Activated T-helper 1 cell treated with anti-CD3 and anti-CD28 coated beads, Interleukin-2, amount 50 U/mL, for 16 hours (primary cell): ENCODE measurements at regions not wholly inside any gene's neighbourhood (a gene's known extent, or its start where the extent isn't known, plus 50 kb on each side); places are given as distances from the start of the nearest gene placed in this dataset.

Experiments
- DNase-seq, 2 donors: peaks; one replicate each; pipeline ENCODE4 v3.0.0-alpha.2; 2020; ENCODE audit warnings: low read depth in 1 of 2, low spot score in 1 of 2

DNA sequence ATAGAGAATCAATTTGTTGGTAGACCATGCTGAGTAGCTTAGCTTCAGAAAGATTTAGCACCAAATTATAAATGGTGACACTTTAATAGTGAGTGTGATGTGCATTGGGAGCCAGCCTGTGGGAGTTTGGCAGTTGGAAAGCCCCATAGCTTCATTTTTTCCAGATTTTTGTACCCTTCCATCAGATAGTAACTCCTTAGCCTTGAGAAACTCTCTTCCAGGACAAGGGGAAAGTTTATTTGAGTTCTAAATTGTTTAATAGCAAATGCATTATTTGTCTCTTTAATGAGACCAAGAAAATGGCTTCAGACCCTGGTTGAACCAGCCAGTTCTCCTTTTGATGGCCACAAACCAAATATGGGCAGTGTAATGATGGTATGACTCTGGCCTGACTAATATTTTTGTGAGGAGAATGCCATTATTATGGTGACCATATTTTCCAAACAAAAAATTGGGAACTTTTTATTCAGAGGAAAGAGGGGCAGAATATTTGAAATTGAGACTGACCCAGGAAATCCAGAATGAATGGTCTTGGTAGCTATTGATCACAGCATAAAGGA, 49.8 kb downstream of the PLCE1 start:
- DNase-seq = no peak

DNA sequence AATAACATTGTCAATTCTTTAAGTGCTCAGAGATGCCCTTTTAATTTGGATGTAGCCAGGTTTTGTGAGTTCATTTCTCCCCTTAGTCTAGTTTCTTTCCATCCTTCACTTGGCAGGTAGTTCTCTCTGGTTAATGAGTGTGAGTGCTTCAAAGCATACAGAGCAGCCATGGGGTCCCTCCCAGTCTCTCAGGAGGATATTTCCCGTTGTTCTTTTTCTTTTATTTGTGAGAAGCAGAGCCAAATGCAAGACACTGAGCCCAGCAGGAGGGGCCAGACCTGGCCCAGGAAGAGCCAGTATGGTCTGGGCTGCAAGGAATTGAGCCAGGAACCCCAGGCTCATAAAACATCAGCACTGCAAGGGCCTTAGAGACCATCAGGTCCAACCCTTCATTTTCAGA, 52.4 kb downstream of the PLCE1 start:
- DNase-seq = no peak

DNA sequence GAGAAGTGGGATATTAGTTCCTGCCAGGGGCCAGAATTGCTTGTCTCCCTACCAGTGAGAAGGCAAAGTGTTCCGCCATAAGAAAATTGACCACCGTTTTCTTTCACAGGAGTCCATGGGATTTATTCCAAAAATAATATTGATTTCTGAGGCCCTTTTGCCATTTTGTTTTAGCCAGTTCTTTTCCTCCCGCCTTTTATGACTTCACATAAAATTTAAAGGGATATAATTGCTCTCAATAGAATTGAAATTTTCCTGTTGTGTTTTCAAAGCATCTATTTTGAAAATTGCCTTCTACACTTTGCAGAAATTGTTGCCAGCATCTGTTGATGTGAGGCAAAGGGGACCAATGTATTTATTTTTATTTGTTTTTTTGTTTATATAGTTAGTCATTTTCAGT, 53.6 kb downstream of the PLCE1 start:
- DNase-seq = no peak

DNA sequence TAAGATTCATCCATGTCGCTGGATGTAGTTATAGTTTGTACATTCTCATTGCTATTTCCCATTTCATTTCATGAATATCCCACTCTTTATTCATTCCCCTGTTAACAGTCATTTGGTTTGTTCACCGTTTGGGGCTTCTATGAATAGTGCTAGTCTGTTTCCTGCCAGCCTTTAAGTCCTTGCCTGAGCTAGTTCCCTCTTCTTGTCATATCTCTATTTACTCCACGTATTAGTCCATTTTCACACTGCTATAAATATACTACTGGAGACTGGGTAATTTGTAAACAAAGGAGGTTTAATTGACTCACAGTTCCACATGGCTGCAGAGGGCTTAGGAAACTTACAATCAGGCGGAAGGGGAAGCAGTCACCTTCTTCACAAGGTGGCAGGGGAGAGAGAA, 56.2 kb downstream of the PLCE1 start:
- no peak for DNase-seq

DNA sequence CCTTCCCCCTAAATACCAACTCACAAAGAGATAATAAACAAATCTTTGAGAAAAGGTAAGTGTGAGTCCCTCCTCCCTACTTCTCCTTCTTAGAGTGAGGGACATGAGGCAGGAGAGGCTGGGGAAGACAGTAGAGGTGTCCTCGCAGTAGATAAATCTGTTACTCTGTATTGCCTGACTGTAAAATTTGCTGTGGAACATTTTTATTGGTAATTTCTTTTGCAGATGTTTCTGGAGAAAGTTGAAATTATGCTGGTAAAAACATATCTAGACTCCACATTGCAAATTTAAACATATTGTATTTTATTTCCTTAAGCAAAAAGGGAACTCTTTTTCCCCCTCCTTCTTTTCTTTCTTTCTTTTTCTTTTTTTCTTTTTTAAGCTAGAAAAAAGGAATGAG, 58.5 kb downstream of the PLCE1 start:
- DNase-seq = no peak

DNA sequence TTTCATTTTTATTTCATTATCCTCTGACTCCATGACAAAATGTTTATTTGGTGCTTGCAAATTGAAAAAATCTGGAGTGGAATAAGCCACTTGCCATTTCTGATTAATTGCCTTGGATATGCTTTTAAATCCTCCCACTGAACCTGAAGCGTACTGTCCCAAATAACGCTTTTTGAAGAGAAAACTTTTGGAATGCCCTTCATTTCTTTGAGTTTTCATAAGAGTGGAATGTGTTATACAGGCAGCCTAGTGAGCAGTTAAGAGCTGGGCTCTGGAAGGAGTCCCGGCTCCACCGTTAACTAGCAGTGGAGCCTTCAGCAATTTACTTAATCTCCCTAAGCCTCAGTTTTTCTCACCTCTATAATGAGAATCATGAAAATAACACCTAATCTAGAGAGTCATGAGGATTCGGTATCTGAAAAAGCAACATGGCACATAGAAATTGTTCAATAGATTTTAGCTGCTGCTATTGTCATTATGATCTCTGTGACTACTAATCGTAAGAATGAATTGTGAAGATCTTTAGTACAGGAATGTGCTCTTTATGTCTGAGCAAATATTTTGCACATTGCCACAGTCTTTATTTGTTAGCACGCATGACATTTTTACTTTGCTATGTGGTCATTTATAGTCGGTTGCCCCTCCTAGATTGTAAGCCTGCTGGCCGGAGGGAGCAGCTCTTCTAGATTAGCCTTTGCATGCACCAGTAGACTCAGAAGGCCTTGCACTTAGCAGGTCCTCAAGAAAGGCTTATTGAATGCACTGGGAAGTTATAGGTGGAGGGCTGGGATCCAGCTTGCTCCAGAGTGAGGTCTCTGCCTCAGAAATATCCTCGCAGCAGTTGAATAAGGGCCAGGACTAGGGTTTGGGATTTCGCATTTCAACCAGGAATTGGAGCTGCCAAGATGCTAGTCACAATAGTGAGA, 59.4 kb downstream of the PLCE1 start:
- DNase-seq = no peak

DNA sequence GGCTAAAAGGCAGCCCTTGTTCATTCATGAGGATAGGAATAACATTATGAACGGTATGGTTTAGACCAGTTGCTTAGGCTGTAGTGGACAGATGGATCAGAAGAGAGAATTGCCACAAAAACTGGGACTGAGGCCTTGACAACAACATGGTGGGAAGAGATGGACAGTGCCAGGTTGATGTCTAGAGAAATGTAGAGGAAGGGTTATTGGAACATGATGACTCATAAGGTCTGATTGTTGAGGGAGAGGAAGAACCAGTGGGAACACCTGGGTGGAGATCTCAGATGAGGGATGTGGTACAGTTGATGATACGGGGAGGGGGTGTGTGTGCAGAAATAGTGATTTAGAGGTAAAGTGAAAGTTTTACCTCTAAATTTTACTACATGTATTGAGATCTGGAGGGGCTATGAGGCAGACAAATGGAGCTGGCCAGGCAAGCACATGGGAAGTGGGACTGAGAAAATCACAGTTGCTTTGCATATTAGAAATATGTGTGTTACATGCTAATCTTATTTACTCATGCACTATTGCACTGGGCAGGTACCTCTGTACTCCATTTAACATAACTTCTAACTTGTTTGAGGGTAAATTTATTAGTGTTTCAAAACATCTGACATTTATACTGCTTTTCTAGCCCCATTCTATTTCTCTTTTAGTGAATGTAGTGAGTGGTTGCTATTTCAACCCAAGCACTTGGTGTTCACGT, 65.6 kb downstream of the PLCE1 start:
- no peak for DNase-seq

DNA sequence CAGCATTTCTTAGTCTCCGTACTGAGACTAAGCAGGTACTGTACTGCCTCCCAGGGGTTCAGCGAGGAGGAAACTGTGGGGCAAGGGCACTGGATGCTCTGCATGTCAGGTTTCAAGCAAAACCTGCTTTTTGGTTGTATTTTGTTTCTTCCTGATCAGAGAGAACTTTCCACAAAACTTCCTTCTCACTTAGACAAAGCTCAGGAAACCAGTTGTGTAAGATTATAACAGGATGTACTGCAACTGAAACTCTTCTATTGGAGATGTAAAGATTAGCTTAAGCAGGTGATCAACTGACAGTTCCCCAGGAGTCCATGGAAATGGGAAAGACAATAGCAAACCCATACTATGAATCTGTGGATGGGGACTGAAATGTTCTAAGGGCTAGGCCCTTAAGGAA, 67.3 kb downstream of the PLCE1 start:
- no peak for DNase-seq

DNA sequence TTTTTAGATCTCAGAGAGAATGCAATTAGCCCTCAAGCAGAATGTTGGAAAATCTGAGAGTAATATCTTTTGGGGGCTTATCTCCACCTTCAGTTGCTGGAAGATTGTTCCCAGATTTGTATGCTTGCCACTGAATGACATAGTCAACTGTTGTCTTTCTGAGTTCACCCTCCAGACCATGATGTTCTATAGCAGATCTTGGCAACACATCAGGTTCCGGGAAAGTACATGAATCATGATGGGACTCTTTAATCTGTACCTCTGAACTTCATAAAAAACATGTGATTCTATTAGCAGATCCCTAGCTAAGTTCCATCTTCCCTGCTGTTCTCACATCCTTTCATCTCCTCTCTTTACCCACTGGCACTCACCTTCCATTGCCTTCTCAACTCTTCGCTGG, 68.9 kb downstream of the PLCE1 start:
- DNase-seq = no peak

DNA sequence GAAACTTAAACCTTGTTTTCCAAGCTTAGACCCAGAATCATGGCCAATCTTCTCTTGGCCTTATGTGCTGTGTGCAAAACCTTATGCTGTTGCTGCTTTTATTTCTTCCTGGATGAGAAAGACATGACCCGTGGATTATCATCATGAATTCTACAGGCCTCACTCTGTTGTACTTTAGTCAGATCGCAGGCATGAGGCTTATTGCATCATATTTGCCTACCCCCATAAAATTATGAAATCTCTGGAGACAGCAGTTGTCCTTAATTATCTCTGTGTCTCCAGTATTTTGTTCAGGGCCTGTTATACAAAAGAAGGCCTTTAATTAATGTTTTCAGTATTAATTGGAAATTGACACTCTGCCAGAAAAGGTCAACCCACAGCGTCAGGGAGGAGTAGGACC, 71.6 kb downstream of the PLCE1 start:
- no peak for DNase-seq

DNA sequence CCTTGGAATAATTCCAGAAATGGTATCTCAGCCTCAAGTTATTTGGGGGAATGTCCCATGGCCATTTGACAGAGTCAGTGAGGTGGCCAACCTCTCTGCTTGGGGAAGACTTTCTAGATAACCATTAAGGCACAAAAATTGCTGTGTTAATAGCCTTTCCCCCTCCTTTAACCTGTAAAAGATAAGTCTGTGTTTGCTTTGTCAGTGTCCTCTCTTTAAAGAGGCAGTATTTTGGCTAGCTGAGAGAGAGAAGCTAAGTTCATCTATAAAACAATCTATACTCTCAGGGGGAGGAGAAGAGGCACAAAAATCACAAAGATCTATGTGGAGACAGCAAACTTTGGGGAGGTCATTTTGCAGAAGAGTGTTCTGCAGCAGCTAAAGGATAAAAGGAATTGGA, 72.1 kb downstream of the PLCE1 start:
- DNase-seq = no peak

DNA sequence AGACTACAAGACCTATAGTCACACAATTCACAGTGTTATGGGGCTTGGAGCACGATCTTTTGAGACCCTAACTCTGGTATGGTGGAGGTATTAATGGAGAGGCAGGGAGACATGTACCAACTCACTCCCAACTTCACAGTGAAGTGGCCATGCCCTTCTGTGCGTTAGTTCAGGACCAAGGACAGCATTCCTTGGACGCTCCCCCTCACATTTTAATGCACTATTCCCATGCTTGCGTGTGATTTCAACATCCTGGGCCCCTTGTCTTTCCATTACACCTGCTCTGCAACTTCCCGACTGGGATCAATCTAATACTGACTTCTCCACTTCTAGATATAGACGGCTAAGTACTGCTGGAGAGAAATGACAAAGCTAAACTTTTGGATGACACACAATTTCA, 72.7 kb downstream of the PLCE1 start:
- no peak for DNase-seq

DNA sequence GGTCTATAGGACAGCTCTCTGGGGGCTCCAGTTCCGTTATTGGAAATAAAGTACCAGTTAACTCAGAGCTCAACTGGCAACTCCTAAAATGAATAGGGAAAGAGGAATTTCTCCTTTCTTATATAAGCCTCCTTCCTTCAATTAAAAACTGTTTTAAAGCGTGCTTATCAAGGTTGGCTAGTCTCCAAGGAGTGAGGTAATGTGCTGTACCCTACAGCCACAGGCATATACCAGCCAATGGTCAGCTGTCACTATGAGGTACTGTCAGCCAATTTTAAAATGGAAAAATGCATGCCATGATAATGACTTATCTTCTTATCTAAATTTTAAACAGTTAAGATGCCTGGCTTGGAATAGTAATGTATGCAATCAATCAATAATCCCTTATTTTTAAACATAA, 76.2 kb downstream of the PLCE1 start:
- DNase-seq = no peak

DNA sequence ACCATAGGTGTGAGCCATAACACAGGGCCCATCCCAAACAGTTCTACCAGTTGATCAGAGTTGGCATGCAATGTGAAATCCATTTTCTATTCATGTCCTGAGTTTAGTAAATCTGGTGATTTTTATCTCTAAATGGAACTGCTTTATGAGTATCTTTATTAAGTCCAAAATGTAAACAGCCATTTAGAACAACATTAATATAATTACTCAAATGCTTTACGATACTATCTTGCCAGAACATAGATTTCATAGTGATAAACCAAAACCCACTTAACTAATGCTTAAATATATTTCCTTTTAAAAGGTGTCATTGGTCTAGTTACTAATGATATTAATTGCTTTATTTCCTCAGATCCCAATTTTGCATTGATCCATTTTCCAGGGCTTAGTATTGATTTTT, 80.7 kb downstream of the PLCE1 start:
- DNase-seq = no peak

DNA sequence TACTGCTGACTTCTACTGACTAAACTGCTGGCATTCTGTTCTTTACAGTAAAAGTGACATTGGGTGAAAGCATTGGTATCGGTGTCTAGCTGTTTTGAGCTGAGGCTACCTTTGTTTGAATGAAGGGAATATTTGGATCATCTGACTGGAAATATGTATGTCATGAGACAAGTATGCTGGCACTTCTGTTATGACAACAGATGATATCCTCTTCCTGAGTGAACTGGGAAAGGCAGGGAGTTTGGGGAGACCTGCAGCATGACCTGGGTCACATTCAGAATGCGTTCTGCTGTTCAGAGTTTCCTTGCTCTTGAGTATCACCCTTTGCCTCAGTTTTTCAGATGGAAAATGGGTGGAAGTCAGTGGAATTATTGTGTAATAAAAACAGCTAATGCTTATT, 81.8 kb downstream of the PLCE1 start:
- DNase-seq = no peak

DNA sequence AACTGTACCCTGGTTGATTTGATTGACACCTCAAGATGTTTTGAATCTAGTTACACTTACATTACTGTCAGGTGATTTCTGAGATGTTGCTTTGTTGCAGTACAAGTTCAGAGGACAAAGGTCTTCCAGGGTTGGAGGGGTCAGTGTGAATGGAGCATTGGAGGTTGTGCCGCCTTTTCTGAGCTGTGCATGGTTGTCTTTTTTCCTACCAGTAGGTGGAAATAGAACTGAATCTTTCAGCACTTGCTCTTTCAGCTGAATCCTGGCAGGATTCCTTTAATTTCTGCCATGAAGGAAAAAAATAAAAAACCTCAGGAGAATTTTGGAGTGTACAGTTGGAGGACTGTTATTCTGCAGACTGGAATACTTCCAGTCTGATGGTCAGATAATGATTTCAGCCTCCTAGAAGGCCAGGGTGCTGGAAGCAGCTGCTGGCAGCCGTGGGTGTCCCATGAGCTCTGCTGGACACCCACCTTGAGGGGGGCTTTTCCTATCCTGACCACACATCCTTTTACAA, 82.7 kb downstream of the PLCE1 start:
- no peak for DNase-seq

DNA sequence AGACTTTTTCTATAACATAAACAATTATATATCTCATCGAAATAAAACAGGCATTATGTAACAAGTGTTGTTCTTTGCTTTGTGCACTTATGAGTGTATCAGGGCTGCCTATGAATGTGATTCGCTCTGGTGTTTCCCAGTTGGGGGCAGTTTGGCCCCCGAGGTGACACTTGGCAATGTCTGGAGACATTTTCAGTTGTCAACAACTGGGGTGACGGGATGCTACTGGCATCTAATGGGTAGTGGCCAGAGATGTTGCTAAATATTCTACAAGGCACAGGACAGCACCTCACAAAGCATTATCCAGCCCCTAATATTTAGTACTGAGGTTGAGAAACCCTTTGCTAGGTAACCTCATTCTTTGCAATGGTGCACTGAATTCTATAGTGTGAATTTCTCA, 83.3 kb downstream of the PLCE1 start:
- DNase-seq = no peak

DNA sequence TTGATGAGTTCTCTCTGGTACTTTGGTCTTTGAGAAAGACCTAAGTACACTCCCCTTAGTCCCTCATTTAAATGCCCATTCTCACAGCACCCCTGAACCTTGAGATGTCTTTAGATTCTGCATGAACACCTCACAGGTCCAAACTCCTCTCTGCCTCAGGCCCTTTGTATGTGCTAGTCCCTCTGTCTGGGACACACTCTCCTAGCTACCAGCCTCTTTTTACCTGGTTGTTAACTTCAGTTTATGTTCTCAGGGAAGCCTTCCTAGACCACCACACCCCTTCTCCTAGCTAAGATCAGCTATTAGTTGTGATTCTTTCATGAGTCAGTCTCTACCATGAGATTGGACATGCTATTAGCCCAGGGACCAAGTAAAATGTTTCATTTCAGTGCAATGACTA, 86.4 kb downstream of the PLCE1 start:
- no peak for DNase-seq

DNA sequence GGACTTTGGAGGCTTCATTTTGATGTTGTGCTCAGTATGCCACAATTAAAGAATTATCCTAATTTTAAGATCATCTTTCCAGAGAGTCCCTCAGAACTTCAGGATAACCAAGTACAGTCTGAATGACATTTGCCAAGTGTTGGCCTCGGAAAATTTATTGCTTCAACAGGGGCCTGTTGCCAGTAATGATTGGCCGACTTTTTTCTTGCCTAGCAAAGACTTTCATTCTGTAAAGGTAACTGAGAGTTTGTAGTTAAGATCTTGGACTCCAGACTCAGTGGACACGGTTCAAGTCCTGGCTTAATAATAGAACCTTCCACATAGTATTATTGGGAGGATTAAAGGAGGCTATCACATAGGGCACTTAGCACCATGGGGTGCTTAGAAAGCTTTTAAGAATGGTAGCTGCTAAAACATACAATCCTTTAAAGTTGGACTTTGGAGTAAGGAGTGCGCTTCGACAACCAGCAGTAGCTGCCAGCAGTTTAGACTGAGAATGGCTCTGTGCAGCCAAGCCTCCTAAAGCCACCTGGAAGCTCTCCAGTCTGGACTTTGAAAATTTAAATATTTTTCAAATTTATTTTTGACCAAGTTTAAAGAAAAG, 90.0 kb downstream of the PLCE1 start:
- no peak for DNase-seq

DNA sequence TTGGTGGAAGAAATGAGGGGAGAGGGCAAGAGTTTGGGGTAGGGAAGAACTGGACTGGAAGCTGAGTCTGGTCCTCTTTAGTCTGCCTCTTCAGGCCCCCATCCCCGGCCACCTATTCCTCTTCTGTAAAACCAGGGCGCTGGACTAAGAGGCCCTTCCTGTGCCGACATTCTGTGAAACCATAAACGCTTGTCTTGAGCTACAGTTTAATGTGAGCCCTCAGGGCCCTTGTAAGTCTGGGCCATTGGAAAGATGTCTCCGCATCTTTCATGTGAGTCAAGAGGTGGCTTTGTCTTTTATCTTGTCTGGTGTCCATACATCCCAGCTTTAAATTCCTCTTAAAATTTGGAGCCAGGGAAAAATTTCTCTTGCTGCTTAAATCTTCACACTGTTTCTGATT, 90.6 kb downstream of the PLCE1 start:
- DNase-seq = no peak

DNA sequence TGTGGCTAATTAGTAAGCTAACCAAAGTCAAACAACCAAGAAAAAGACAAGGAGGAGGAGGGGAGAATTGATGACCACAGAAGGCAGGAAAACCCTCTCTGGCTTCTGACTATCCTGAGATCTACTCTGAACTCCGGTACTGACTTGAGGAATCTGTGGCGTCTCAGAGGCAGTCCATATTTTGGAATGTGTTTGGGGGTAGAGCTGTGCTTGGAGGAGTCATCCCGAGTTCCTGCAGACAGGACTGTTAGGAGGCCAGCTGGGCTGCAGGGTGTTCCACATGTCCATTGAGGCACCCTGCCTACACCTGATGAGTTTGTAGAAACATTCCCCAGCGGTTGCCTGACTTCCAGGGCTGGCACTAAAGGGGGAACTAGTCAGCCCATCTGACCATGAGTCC, 91.6 kb downstream of the PLCE1 start:
- DNase-seq = no peak
